Trophoblast cell (in vitro differentiated cells and primary cell): ENCODE measurements at regions not wholly inside any gene's neighbourhood (a gene's known extent, or its start where the extent isn't known, plus 50 kb on each side); places are given as distances from the start of the nearest gene placed in this dataset.

Experiments
- DNase-seq, 2 donors: peaks; one replicate each; pipeline ENCODE4 v3.0.0-alpha.2; 2016
- H2AFZ ChIP-seq: 2 replicates; pipeline ENCODE4 v1.6.1; 2013; ENCODE audit warnings: low read length, moderate library complexity, mild to moderate bottlenecking; ENCODE audit not compliant: insufficient read depth, poor library complexity
- H2AK5ac ChIP-seq: 2 replicates; pipeline ENCODE4 v1.6.1; 2013; ENCODE audit warnings: mild to moderate bottlenecking, low read length
- H2BK120ac ChIP-seq: 2 replicates; pipeline ENCODE4 v1.6.1; 2013; ENCODE audit warnings: low read length, mild to moderate bottlenecking, moderate library complexity; ENCODE audit not compliant: insufficient read depth, poor library complexity
- H2BK12ac ChIP-seq: 2 replicates; pipeline ENCODE4 v1.6.1; 2013; ENCODE audit warnings: mild to moderate bottlenecking, low read length, moderate library complexity
- H2BK5ac ChIP-seq: 2 replicates; pipeline ENCODE4 v1.6.1; 2013; ENCODE audit warnings: low read length, low read depth, moderate library complexity, mild to moderate bottlenecking; ENCODE audit not compliant: poor library complexity
- H3K14ac ChIP-seq: 2 replicates; pipeline ENCODE4 v1.6.1; 2013; ENCODE audit warnings: mild to moderate bottlenecking, low read length
- H3K18ac ChIP-seq: 2 replicates; pipeline ENCODE4 v1.6.1; 2013; ENCODE audit warnings: mild to moderate bottlenecking, low read length
- H3K23ac ChIP-seq: 2 replicates; pipeline ENCODE4 v1.6.1; 2013; ENCODE audit warnings: low read length
- H3K27ac ChIP-seq: 2 replicates; pipeline ENCODE4 v1.5.1; 2013; ENCODE audit warnings: low read depth, mild to moderate bottlenecking, inconsistent platforms, low read length, moderate library complexity
- H3K27me3 ChIP-seq: 2 replicates; pipeline ENCODE4 v1.6.1; 2013; ENCODE audit warnings: inconsistent platforms, mild to moderate bottlenecking, low read length, moderate library complexity; ENCODE audit not compliant: insufficient read depth
- H3K36me3 ChIP-seq, 2 experiments: 1 replicate in 1 of 2; 2 replicates in 1 of 2; pipeline ENCODE4 v1.6.1; 2013; ENCODE audit warnings: low read length in 2 of 2, mild to moderate bottlenecking in 2 of 2, moderate library complexity in 1 of 2; ENCODE audit not compliant: insufficient read depth in 2 of 2, control insufficient read depth in 1 of 2
- H3K4ac ChIP-seq: 2 replicates; pipeline ENCODE4 v1.6.1; 2013; ENCODE audit warnings: low read depth, mild to moderate bottlenecking, low read length, moderate library complexity
- H3K4me1 ChIP-seq, 2 experiments: 1 replicate in 1 of 2; 2 replicates in 1 of 2; pipeline ENCODE4 v1.6.1; 2013; ENCODE audit warnings: low read length in 2 of 2, mild to moderate bottlenecking in 2 of 2, moderate library complexity in 1 of 2; ENCODE audit not compliant: insufficient read depth in 2 of 2, control insufficient read depth in 1 of 2
- H3K4me2 ChIP-seq: 2 replicates; pipeline ENCODE4 v1.6.1; 2013; ENCODE audit warnings: inconsistent platforms, mild to moderate bottlenecking, low read length, moderate library complexity
- H3K4me3 ChIP-seq: 2 replicates; pipeline ENCODE4 v1.5.1; 2013; ENCODE audit warnings: mild to moderate bottlenecking, low read depth, low read length, inconsistent platforms
- H3K79me1 ChIP-seq: one replicate; pipeline ENCODE4 v1.6.1; 2013; ENCODE audit warnings: low read length
- H3K79me2 ChIP-seq: 2 replicates; pipeline ENCODE4 v1.6.1; 2013; ENCODE audit warnings: low read length, mild to moderate bottlenecking; ENCODE audit not compliant: control insufficient read depth, insufficient read depth, poor library complexity
- H3K9ac ChIP-seq: 2 replicates; pipeline ENCODE4 v1.6.1; 2013; ENCODE audit warnings: mild to moderate bottlenecking, low read length
- H3K9me3 ChIP-seq: 2 replicates; pipeline ENCODE4 v1.6.1; 2013; ENCODE audit warnings: low read depth, mild to moderate bottlenecking, control low read depth, inconsistent platforms, low read length; ENCODE audit not compliant: insufficient read depth
- H4K12ac ChIP-seq: 2 replicates; pipeline ENCODE4 v1.6.1; 2013; ENCODE audit warnings: low read depth, mild to moderate bottlenecking, low read length, moderate library complexity
- H4K8ac ChIP-seq: 2 replicates; pipeline ENCODE4 v1.6.1; 2013; ENCODE audit warnings: low read depth, mild to moderate bottlenecking, low read length, moderate library complexity
- H4K91ac ChIP-seq: one replicate; pipeline ENCODE4 v1.6.1; 2013; ENCODE audit warnings: low read depth, mild to moderate bottlenecking, low read length, moderate library complexity
- WGBS: extraction: QIAGEN DNeasy Blood & Tissue Kit; methylation state at CpG from one replicate; pipeline ENCODE4 v1.1.7; 2013; ENCODE audit warnings: missing lambda C conversion rate; ENCODE audit not compliant: insufficient read length, insufficient coverage; ENCODE audit errors: extremely low coverage; 5-methylcytosine and 5-hydroxymethylcytosine counted together

- Histone ChIP-seq H3K23ac (no peak overlapping the region), H3K27me3 (no peaks in the 10 kb centered on the region), H3K27ac (no peak overlapping the region), H2AK5ac (no peak overlapping the region), H2BK12ac (no peak overlapping the region), H3K79me1 (no peaks in the 10 kb centered on the region), H3K36me3 (no peaks in the 10 kb centered on the region), H4K12ac (no peak overlapping the region), H3K4me1 (no peaks in the 10 kb centered on the region), H3K9me3 (peaks cover 1% of the 10 kb centered on the region), H2BK5ac (no peak overlapping the region), H2AFZ (no peak overlapping the region), H4K8ac (no peak overlapping the region), H3K4me2 (no peak overlapping the region), H2BK120ac (no peak overlapping the region), H3K14ac (no peak overlapping the region), H3K4ac (no peak overlapping the region), H3K9ac (no peak overlapping the region), H4K91ac (no peak overlapping the region), H3K4me3 (no peak overlapping the region), H3K79me2 (no peaks in the 10 kb centered on the region), H3K18ac (no peak overlapping the region)
- DNase-seq = no peak
- WGBS = no CpG with 5 or more reads among the region's 3 CpGs
Measured at GRCh38 chr6:141403103-141403502, 729.6 kb upstream of the GJE1 start.

GRCh38 chr6:141402489-141402888, 730.2 kb upstream of the GJE1 start:
- Histone ChIP-seq H2AFZ (no peak overlapping the region), H3K36me3 (no peaks in the 10 kb centered on the region), H2BK12ac (no peak overlapping the region), H2BK120ac (no peak overlapping the region), H3K79me1 (no peaks in the 10 kb centered on the region), H3K27ac (no peak overlapping the region), H3K4me2 (no peak overlapping the region), H3K4ac (no peak overlapping the region), H3K14ac (no peak overlapping the region), H3K4me1 (no peaks in the 10 kb centered on the region), H4K91ac (no peak overlapping the region), H3K4me3 (no peak overlapping the region), H3K27me3 (no peaks in the 10 kb centered on the region), H2AK5ac (no peak overlapping the region), H3K18ac (no peak overlapping the region), H4K8ac (no peak overlapping the region), H3K23ac (no peak overlapping the region), H3K9me3 (no peaks in the 10 kb centered on the region), H4K12ac (no peak overlapping the region), H2BK5ac (no peak overlapping the region), H3K9ac (no peak overlapping the region), H3K79me2 (no peaks in the 10 kb centered on the region)
- WGBS = no CpG with 5 or more reads among the region's 2 CpGs
- no peak for DNase-seq

GRCh38 chr6:141401851-141402250, 730.9 kb upstream of the GJE1 start:
- WGBS = no CpG with 5 or more reads among the region's 3 CpGs
- H2BK5ac ChIP-seq = no peak overlapping the region
- no peaks in the 10 kb centered on the region for H3K4me1 ChIP-seq
- no peaks in the 10 kb centered on the region for H3K36me3 ChIP-seq
- no peak overlapping the region for H3K23ac ChIP-seq
- H3K27ac ChIP-seq = no peak overlapping the region
- no peak overlapping the region for H3K4me3 ChIP-seq
- no peaks in the 10 kb centered on the region for H3K9me3 ChIP-seq
- H4K91ac ChIP-seq = no peak overlapping the region
- H2BK12ac ChIP-seq = no peak overlapping the region
- DNase-seq = no peak
- no peak overlapping the region for H3K4ac ChIP-seq
- H2AK5ac ChIP-seq = no peak overlapping the region
- H3K79me2 ChIP-seq = no peaks in the 10 kb centered on the region
- no peaks in the 10 kb centered on the region for H3K79me1 ChIP-seq
- H3K27me3 ChIP-seq = no peaks in the 10 kb centered on the region
- H2AFZ ChIP-seq = no peak overlapping the region
- H2BK120ac ChIP-seq = no peak overlapping the region
- no peak overlapping the region for H3K9ac ChIP-seq
- no peak overlapping the region for H3K4me2 ChIP-seq
- no peak overlapping the region for H4K8ac ChIP-seq
- H3K14ac ChIP-seq = no peak overlapping the region
- no peak overlapping the region for H3K18ac ChIP-seq
- H4K12ac ChIP-seq = no peak overlapping the region

- H3K4ac ChIP-seq = no peak overlapping the region
- H4K91ac ChIP-seq = no peak overlapping the region
- H3K4me3 ChIP-seq = no peak overlapping the region
- no peak overlapping the region for H3K27ac ChIP-seq
- WGBS = no CpG with 5 or more reads among the region's 4 CpGs
- no peak overlapping the region for H3K4me2 ChIP-seq
- no peak overlapping the region for H4K8ac ChIP-seq
- H3K79me2 ChIP-seq = no peaks in the 10 kb centered on the region
- H3K23ac ChIP-seq = no peak overlapping the region
- H2BK120ac ChIP-seq = no peak overlapping the region
- H3K27me3 ChIP-seq = no peaks in the 10 kb centered on the region
- no peak for DNase-seq
- H2BK12ac ChIP-seq = no peak overlapping the region
- no peak overlapping the region for H2AK5ac ChIP-seq
- H3K4me1 ChIP-seq = no peaks in the 10 kb centered on the region
- no peak overlapping the region for H3K9ac ChIP-seq
- no peak overlapping the region for H3K14ac ChIP-seq
- H2AFZ ChIP-seq = no peak overlapping the region
- H4K12ac ChIP-seq = no peak overlapping the region
- no peak overlapping the region for H3K18ac ChIP-seq
- H3K36me3 ChIP-seq = no peaks in the 10 kb centered on the region
- no peak overlapping the region for H2BK5ac ChIP-seq
- no peaks in the 10 kb centered on the region for H3K79me1 ChIP-seq
- H3K9me3 ChIP-seq = no peaks in the 10 kb centered on the region
Measured at GRCh38 chr6:141401168-141401567, 731.6 kb upstream of the GJE1 start.
